Peyer's patch (tissue), 4 donors: ENCODE measurements at regions not wholly inside any gene's neighbourhood (a gene's known extent, or its start where the extent isn't known, plus 50 kb on each side); places are given as distances from the start of the nearest gene placed in this dataset.

Source experiments
- POLR2A ChIP-seq, 2 donors: fragments of 450-650 bp; IDR thresholded peaks; one replicate each; pipeline ENCODE4 v1.5.1; 2017; ENCODE audit warnings: antibody characterized with exemption in 2 of 2, mild to moderate bottlenecking in 2 of 2, moderate library complexity in 2 of 2
- TF ChIP-seq, protein P1 (sequence below), 6 experiments: fragments of 450-650 bp in 4 of 6; fragments of 200-600 bp in 2 of 6; sonication (generic) in 1 of 6; IDR thresholded peaks; one replicate each; pipeline ENCODE4 v1.5.1; 2017 to 2019; ENCODE audit warnings: antibody characterized with exemption in 6 of 6, mild to moderate bottlenecking in 3 of 6, moderate library complexity in 1 of 6

DNA sequence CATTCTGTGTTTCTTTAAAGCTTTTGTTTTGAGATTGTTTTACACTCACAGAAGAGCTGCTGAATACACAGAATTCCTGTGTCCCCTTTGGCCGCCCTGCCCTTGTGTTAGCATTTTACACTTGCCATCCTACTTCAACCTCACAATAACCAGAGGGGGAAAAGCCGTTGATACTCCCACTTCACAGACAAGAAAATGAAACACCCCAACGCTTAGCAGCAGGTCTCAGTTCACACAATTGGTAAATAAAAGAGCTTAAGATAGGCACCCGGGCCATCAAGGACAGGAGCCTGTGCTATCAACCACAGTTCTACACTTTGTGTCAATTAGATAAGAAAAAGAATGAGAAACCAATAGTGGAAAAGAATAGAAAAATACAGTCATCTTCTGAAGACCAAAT lies 178.0 kb downstream of the SYK start:
- no peak for TF ChIP-seq POLR2A (IDR thresholded peaks at IDR 0.05)
- TF ChIP-seq, protein P1, sequence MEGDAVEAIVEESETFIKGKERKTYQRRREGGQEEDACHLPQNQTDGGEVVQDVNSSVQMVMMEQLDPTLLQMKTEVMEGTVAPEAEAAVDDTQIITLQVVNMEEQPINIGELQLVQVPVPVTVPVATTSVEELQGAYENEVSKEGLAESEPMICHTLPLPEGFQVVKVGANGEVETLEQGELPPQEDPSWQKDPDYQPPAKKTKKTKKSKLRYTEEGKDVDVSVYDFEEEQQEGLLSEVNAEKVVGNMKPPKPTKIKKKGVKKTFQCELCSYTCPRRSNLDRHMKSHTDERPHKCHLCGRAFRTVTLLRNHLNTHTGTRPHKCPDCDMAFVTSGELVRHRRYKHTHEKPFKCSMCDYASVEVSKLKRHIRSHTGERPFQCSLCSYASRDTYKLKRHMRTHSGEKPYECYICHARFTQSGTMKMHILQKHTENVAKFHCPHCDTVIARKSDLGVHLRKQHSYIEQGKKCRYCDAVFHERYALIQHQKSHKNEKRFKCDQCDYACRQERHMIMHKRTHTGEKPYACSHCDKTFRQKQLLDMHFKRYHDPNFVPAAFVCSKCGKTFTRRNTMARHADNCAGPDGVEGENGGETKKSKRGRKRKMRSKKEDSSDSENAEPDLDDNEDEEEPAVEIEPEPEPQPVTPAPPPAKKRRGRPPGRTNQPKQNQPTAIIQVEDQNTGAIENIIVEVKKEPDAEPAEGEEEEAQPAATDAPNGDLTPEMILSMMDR (IDR thresholded peaks at IDR 0.05) = no peak
